K562 (cell line): ENCODE measurements at regions not wholly inside any gene's neighbourhood (a gene's known extent, or its start where the extent isn't known, plus 50 kb on each side); places are given as distances from the start of the nearest gene placed in this dataset.

ENCODE experiments used
- ATAC-seq: fragments of 200-7000 bp; cut with Tn5 transposase; 3 replicates; pipeline ENCODE4 v1.9.1; 2020; ENCODE audit warnings: moderate library complexity
- BruUV-seq: library from RNA; stranded (reverse); fragments of 400-500 nt; replicated peaks from 2 replicates; lab custom pipeline; 2021; lab: Mats Ljungman, UMichigan
- CTCF ChIA-PET: fragments of 300-600 bp; formaldehyde crosslinking; extraction: SDS; loops from one replicate; lab custom pipeline; 2021; ENCODE audit warnings: low intra/inter-chr PET ratio; lab: Yijun Ruan, JAX
- POLR2A ChIA-PET: fragments of 300-600, 350-650 bp; sonication (Branson Sonifier 250); formaldehyde crosslinking; extraction: SDS; loops from one replicate; lab custom pipeline; 2021; ENCODE audit warnings: antibody characterized with exemption, inconsistent platforms; lab: Yijun Ruan, JAX
- DNase-seq, 4 experiments: peaks; one replicate each; pipeline versions ENCODE4 v3.0.0 to v3.0.0-alpha.2; 2011 to 2018; ENCODE audit warnings: low spot score in 3 of 4, mixed read lengths in 3 of 4; ENCODE audit errors: extremely low read depth in 1 of 4
- FAIRE-seq: peaks from 2 replicates; lab custom pipeline; 2011; peaks lifted over from hg19 to GRCh38; lab: Jason Lieb, UNC
- H2AFZ ChIP-seq: 2 replicates; pipeline ENCODE4 v1.6.0; 2011; ENCODE audit warnings: low read depth, low read length, control low read depth, inconsistent platforms
- H3K27ac ChIP-seq: fragments of 200-600 bp; 3 replicates; pipeline ENCODE4 v1.8.0; 2011; ENCODE audit warnings: low read depth, mild to moderate bottlenecking, control low read depth, inconsistent platforms, low read length, moderate library complexity, mixed read lengths; ENCODE audit errors: extremely low read depth
- H3K27me3 ChIP-seq, 2 experiments: fragments of 300-600 bp in 1 of 2; 2 replicates in 1 of 2; 3 replicates in 1 of 2; pipeline versions ENCODE4 v1.6.0 to v1.8.0; 2011; ENCODE audit warnings: inconsistent platforms in 2 of 2, low read length in 2 of 2, mild to moderate bottlenecking in 1 of 2, mixed read lengths in 1 of 2, moderate library complexity in 1 of 2; ENCODE audit not compliant: control insufficient read depth in 2 of 2, insufficient read depth in 2 of 2
- H3K36me3 ChIP-seq: fragments of 300-600 bp; 3 replicates; pipeline ENCODE4 v1.8.0; 2011; ENCODE audit warnings: mild to moderate bottlenecking, low read length, inconsistent platforms; ENCODE audit not compliant: control insufficient read depth, insufficient read depth
- H3K4me1 ChIP-seq, 2 experiments: fragments of 200-600 bp in 1 of 2; replicated peaks in 1 of 2; 2 replicates in 1 of 2; 3 replicates in 1 of 2; pipeline versions ENCODE4 v1.5.1 to v1.8.0; 2011; ENCODE audit warnings: inconsistent platforms in 2 of 2, low read length in 2 of 2, mild to moderate bottlenecking in 1 of 2, mixed read lengths in 1 of 2, moderate library complexity in 1 of 2; ENCODE audit not compliant: control insufficient read depth in 2 of 2, insufficient read depth in 2 of 2
- H3K4me2 ChIP-seq: 2 replicates; pipeline ENCODE4 v1.6.1; 2011; ENCODE audit warnings: low read length, control low read depth, inconsistent platforms, mixed read lengths; ENCODE audit not compliant: insufficient read depth
- H3K4me3 ChIP-seq: fragments of 200-600 bp; sonication (generic), shearing (Covaris generic); 2 replicates; pipeline ENCODE4 v1.5.1; 2016; ENCODE audit warnings: control low read depth, inconsistent platforms
- H3K79me2 ChIP-seq: fragments of 200-600 bp; 3 replicates; pipeline ENCODE4 v1.8.0; 2011; ENCODE audit warnings: low read length, inconsistent platforms; ENCODE audit not compliant: control insufficient read depth, insufficient read depth
- H3K9ac ChIP-seq, 2 experiments: 2 replicates each; pipeline versions ENCODE4 v1.6.0 to v1.6.1; 2011; ENCODE audit warnings: low read depth in 2 of 2, low read length in 2 of 2, control low read depth in 1 of 2, inconsistent platforms in 1 of 2, mild to moderate bottlenecking in 1 of 2, mixed read lengths in 1 of 2; ENCODE audit not compliant: insufficient read depth in 1 of 2
- H3K9me1 ChIP-seq: one replicate; pipeline ENCODE4 v1.6.0; 2011; ENCODE audit warnings: inconsistent platforms, mild to moderate bottlenecking, low read length, moderate library complexity; ENCODE audit not compliant: control insufficient read depth, insufficient read depth
- H3K9me3 ChIP-seq: replicated peaks from 2 replicates; pipeline ENCODE4 v1.5.1; 2011; ENCODE audit warnings: low read depth, low read length, inconsistent platforms; ENCODE audit not compliant: control insufficient read depth, insufficient read depth
- H4K20me1 ChIP-seq: replicated peaks from 2 replicates; pipeline ENCODE4 v1.6.1; 2011; ENCODE audit warnings: low read length, inconsistent platforms, mixed read lengths; ENCODE audit not compliant: control insufficient read depth, insufficient read depth
- KLF6 ChIP-seq: fragments of 250-450 bp; sonication (Bioruptor Pico); IDR thresholded peaks from 2 replicates; pipeline ENCODE4 v1.4.0; 2020; ENCODE audit warnings: mild to moderate bottlenecking, moderate library complexity, borderline replicate concordance
- LARP7 ChIP-seq: fragments of 450-650 bp; IDR thresholded peaks from 2 replicates; pipeline ENCODE4 v1.6.1; 2016
- MYNN ChIP-seq, 2 experiments: sonication (generic); formaldehyde crosslinking in 1 of 2; IDR thresholded peaks; 2 replicates each; pipeline versions ENCODE4 v1.5.0 to v1.6.1; 2016 to 2020; ENCODE audit warnings: antibody characterized with exemption in 1 of 2, missing genetic modification reagents in 1 of 2
- SETDB1 ChIP-seq: IDR thresholded peaks from one replicate; pipeline ENCODE4 v1.6.1; 2012; ENCODE audit warnings: low read length, control low read depth, inconsistent platforms
- SIX5 ChIP-seq, 2 experiments: IDR thresholded peaks; 2 replicates each; pipeline ENCODE4 v1.6.1; 2011; ENCODE audit warnings: low read length in 2 of 2, borderline replicate concordance in 1 of 2, low read depth in 1 of 2, mild to moderate bottlenecking in 1 of 2, moderate library complexity in 1 of 2; ENCODE audit not compliant: insufficient read depth in 1 of 2
- YBX1 ChIP-seq: fragments of 450-650 bp; IDR thresholded peaks from 2 replicates; pipeline ENCODE4 v1.7.1; 2016; ENCODE audit warnings: mild to moderate bottlenecking
- WGBS: fragments of 100-300 bp; shearing (Covaris generic); methylation state at CpG from one replicate; pipeline ENCODE4 v1.1.6; 2016; ENCODE audit warnings: low coverage, mixed read lengths; ENCODE audit not compliant: insufficient coverage; ENCODE audit errors: missing lambda C conversion rate; 5-methylcytosine and 5-hydroxymethylcytosine counted together
- in situ Hi-C: fragments of 300-500 bp; cut with MboI; formaldehyde crosslinking; loops from 4 replicates; pipeline ENCODE4 v1.15.0; 2018; ENCODE audit warnings: inconsistent platforms, mixed read lengths
- intact Hi-C: fragments of 100-400 bp; cut with micrococcal nuclease; formaldehyde crosslinking; loops from 2 replicates; pipeline ENCODE4 v1.14.2; 2022

GRCh38 chr13:24035411-24035810 is 125.1 kb upstream of the SPATA13 start:
- no peak overlapping the region for H3K4me2 ChIP-seq
- H3K9ac ChIP-seq = no peak overlapping the region
- H3K27ac ChIP-seq = no peak overlapping the region
- H3K4me1 ChIP-seq = no peaks in the 10 kb centered on the region
- DNase-seq (no peak), FAIRE-seq (no peak), ATAC-seq (no peak)
- no peak overlapping the region for H2AFZ ChIP-seq
- ChIA-PET POLR2A (interaction anchor here (1.0 kb wide), 1 partner anchor 11 kb away, joined by 3 read pairs; no protein-coding TSS in a partner anchor), CTCF (no interaction called here)
- no peaks in the 10 kb centered on the region for H4K20me1 ChIP-seq
- H3K9me3 ChIP-seq = no peaks in the 10 kb centered on the region
- BruUV-seq = no TSS peak
- TF ChIP-seq SETDB1 (no peak), YBX1 (no peak), LARP7 (no peak), SIX5 (IDR thresholded peaks at IDR 0.05; ENCODE audit: borderline replicate concordance in 1 of 2, insufficient read depth in 1 of 2, low read depth in 1 of 2, low read length in 2 of 2) (no peak)
- H3K27me3 ChIP-seq = peaks cover 0 to 2% of the 10 kb centered on the region in 2 experiments; a peak in 1 of 5 replicates
- H3K4me3 ChIP-seq = no peak overlapping the region
- H3K36me3 ChIP-seq = no peaks in the 10 kb centered on the region
- H3K9me1 ChIP-seq = no peaks in the 10 kb centered on the region
- 0% methylated on average over 5 of the region's 5 CpGs for WGBS
- in situ Hi-C loops = no loop called here
- intact Hi-C loops = no loop called here
- no peaks in the 10 kb centered on the region for H3K79me2 ChIP-seq

GRCh38 chr13:24036115-24036514 is 124.4 kb upstream of the SPATA13 start:
- intact Hi-C loops = no loop called here
- Histone ChIP-seq H3K9me3 (no peaks in the 10 kb centered on the region), H4K20me1 (no peaks in the 10 kb centered on the region), H3K79me2 (no peaks in the 10 kb centered on the region), H3K4me3 (no peak overlapping the region), H3K9me1 (no peaks in the 10 kb centered on the region), H3K4me1 (no peaks in the 10 kb centered on the region), H3K4me2 (no peak overlapping the region), H2AFZ (no peak overlapping the region), H3K27me3 (peaks cover 0 to 2% of the 10 kb centered on the region in 2 experiments; a peak in 1 of 5 replicates), H3K36me3 (no peaks in the 10 kb centered on the region), H3K27ac (no peak overlapping the region), H3K9ac (no peak overlapping the region)
- 0% methylated on average over 2 of the region's 2 CpGs for WGBS
- CTCF ChIA-PET = no interaction called here
- FAIRE-seq (no peak), DNase-seq (no peak), ATAC-seq (no peak)
- no TSS peak for BruUV-seq
- POLR2A ChIA-PET = no interaction called here
- no peak for TF ChIP-seq KLF6 (CRISPR knock-in tag)
- TF ChIP-seq MYNN (IDR thresholded peaks at IDR 0.05) = no peak
- no peak for TF ChIP-seq MYNN (CRISPR knock-in tag; IDR thresholded peaks at IDR 0.05)
- in situ Hi-C loops = no loop called here
